Neutrophil (primary cell): ENCODE measurements at regions not wholly inside any gene's neighbourhood (a gene's known extent, or its start where the extent isn't known, plus 50 kb on each side); places are given as distances from the start of the nearest gene placed in this dataset.

Experiments used
- H3K27ac ChIP-seq: fragments of 200-600 bp; sonication (generic); 2 replicates; pipeline ENCODE4 v1.5.1; 2016; ENCODE audit warnings: mild to moderate bottlenecking, moderate library complexity
- H3K27me3 ChIP-seq: fragments of 200-600 bp; sonication (generic); 2 replicates; pipeline ENCODE4 v1.6.0; 2016; ENCODE audit warnings: mild to moderate bottlenecking
- H3K36me3 ChIP-seq: fragments of 200-600 bp; sonication (generic); 2 replicates; pipeline ENCODE4 v1.5.1; 2017
- H3K4me1 ChIP-seq, 2 experiments: fragments of 200-600 bp in 1 of 2; sonication (generic) in 1 of 2; 1 replicate in 1 of 2; 2 replicates in 1 of 2; pipeline versions ENCODE4 v1.5.1 to v1.6.1; 2013 to 2016; ENCODE audit warnings: low read depth in 1 of 2, low read length in 1 of 2, mild to moderate bottlenecking in 1 of 2, moderate library complexity in 1 of 2; ENCODE audit not compliant: control insufficient read depth in 1 of 2, insufficient read depth in 1 of 2
- H3K4me3 ChIP-seq, 2 experiments: fragments of 200-600 bp in 1 of 2; sonication (generic) in 1 of 2; 1 replicate in 1 of 2; 2 replicates in 1 of 2; pipeline ENCODE4 v1.5.1; 2013 to 2016; ENCODE audit warnings: low read depth in 1 of 2, low read length in 1 of 2, mild to moderate bottlenecking in 1 of 2, moderate library complexity in 1 of 2
- H3K9me3 ChIP-seq: fragments of 200-600 bp; sonication (generic); 2 replicates; pipeline ENCODE4 v1.5.1; 2016
- CTCF ChIP-seq: fragments of 200-600 bp; sonication (generic); IDR thresholded peaks from 2 replicates; pipeline ENCODE4 v1.5.1; 2016; ENCODE audit warnings: antibody characterized with exemption

- Histone ChIP-seq H3K4me3 (no peak overlapping the region), H3K27ac (peak overlapping the region; percentile 45), H3K4me1 (peaks cover 8 to 9% of the 10 kb centered on the region in 2 experiments), H3K36me3 (no peaks in the 10 kb centered on the region), H3K27me3 (no peaks in the 10 kb centered on the region), H3K9me3 (no peaks in the 10 kb centered on the region)
- no peak for TF ChIP-seq CTCF
Measured at GRCh38 chr12:46430340-46430948, 57.9 kb upstream of the SLC38A2 start.
